GM23248 (cell line): ENCODE measurements at regions not wholly inside any gene's neighbourhood (a gene's known extent, or its start where the extent isn't known, plus 50 kb on each side); places are given as distances from the start of the nearest gene placed in this dataset.

ENCODE experiments used
- EZH2 ChIP-seq: fragments of 200-600 bp; sonication (generic); IDR thresholded peaks from 2 replicates; pipeline ENCODE4 v1.6.1; 2018; ENCODE audit warnings: antibody characterized with exemption, mild to moderate bottlenecking; ENCODE audit not compliant: insufficient read depth, poor library complexity, severe bottlenecking
- EZH2phosphoT487 ChIP-seq: fragments of 200-600 bp; sonication (generic); IDR thresholded peaks from 2 replicates; pipeline ENCODE4 v1.6.1; 2018; ENCODE audit warnings: antibody characterized with exemption, moderate library complexity, mild to moderate bottlenecking, low read depth; ENCODE audit not compliant: insufficient read depth

GRCh38 chr1:114333690-114334089 is 177.3 kb downstream of the TRIM33 start:
- no peak for TF ChIP-seq EZH2
- no peak for TF ChIP-seq EZH2phosphoT487
